ENCODE measurements at regions not wholly inside any gene's neighbourhood (a gene's known extent, or its start where the extent isn't known, plus 50 kb on each side); places are given as distances from the start of the nearest gene placed in this dataset.
"Not testable (repeated sequence)": the region's sequence is repeated elsewhere in the genome, so short reads cannot be mapped to it uniquely, and the experiment has no call there.

DNA sequence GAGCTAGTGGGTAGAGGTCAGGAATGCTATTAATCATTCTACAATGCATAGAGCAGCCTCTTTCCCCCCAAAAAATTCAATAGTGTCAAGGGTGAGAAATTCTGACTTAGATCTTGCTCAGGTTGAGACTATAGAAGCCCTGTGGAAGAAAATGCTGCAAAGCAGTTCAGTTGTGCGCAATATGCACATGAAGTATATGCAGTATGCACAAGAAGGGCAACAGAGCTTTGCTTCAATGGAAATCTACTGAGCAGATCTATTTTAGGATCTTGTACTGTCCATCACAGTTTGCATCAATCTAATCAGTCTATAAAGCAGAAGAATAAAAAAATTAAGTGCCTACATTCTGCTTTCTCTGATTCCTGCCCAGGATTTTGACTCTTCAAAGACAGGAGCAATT, 225.8 kb upstream of the STEAP1 start:
- no peak for DNase-seq

DNA sequence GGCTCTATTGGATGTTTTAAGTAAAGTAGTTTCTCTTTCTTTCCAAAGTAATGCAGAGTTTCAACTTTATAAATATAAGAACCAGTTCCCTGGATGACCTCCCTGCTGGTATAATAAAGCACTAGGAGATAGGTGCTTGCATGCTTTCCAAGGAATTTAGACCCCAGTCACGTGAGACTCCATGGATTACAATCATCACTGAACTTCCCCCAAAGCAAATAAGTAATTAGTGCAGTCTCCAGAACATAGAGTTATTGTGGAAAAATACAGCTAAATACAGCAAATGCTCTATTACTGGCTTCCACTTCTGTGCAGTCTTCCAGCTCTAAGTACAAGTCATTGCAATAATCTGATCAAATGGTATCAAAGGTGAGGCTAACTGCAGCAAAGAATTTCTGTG, 220.2 kb upstream of the STEAP1 start:
- no peak for DNase-seq

DNA sequence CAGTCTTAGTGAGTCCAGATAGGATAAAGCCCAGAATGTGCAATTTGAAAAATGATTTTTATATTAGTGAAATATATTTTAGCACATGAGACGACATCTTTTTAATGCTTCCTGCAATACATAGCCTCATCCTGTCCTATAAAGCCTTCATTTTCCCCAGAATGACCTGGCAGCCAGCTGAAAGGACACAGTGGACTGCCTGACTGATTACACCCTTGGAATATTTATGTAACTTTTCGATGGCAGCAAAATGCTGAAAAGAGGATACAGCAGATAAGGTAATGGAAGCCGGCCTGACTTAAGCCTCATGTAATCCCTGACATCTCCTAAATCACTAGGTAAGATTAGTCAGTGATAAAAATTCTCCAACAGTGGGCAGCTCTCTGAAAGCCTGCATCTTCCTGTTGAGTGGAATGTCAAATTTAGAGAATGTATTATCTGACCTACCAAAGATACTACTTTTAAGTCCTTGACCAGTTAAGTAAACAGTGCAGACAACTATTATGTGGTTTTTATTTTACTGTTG, 210.7 kb upstream of the STEAP1 start:
- DNase-seq: no peak

DNA sequence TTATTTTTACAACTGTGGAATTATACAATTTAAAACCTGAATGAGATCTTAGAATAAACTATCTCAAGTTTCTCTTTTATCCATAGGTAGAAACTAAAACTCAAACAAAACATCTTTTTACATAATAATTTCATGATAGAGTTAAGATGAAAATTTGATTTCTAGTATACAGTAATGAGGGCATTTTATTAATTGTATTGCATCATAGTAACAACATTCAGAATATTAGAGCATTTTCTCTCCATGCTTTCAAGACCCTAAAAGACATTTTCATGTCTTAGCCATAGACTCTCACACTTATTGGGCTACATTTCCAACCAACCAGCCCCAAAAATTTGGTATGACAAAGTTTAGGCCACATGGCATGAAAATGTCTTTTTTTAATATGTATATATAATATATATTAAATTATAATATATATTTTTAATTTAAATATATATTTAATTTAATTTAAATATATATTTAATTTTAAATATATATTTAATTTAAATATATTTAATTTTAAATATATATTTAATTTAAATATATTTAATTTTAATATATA, 195.7 kb upstream of the STEAP1 start:
- DNase-seq: no peak

DNA sequence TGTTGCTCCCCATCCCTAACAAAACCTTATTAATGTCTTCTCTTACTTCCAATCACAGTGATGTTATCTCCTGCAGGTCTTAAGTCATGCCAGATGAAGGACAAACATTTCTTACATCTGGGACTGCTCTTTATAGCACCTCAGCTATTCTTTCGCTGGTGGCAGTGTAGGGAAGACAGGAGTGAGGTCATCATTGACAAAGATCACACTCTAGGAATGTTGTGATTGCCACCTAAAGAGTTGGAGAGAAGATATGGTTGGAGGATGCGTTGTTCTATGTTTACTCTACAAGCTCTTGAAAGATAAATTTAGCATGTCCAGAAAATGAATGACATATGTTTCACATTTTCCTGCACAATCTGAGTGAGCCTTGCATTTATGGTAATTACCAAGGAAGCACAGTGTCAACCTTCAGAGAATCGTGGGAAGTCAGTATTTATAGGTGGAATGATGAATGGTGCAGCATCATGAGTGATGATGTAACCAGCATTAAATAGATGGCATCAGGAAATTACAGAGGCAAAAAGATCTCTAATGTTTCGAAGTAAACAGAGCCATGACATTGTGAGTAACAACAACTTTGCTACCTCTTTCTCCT, 188.1 kb upstream of the STEAP1 start:
- DNase-seq: no peak

DNA sequence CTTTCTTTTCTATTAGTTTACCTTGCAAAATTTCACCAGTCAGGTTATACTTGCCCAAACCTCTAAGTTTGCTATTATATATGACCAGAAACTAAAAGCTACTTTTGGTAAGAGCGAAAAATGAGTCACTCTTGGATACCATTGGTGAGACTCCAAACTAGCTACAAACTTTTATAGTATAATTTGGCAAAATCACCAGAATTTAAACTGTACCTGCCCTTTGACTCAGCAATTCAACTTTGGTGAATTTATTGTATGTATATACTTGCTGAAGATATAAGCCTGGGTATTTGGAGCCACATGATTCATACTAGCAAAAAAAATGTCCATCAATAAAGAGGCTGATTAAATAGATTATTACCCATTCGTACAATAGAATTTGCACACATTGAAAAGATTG, 178.7 kb upstream of the STEAP1 start:
- DNase-seq: no peak

DNA sequence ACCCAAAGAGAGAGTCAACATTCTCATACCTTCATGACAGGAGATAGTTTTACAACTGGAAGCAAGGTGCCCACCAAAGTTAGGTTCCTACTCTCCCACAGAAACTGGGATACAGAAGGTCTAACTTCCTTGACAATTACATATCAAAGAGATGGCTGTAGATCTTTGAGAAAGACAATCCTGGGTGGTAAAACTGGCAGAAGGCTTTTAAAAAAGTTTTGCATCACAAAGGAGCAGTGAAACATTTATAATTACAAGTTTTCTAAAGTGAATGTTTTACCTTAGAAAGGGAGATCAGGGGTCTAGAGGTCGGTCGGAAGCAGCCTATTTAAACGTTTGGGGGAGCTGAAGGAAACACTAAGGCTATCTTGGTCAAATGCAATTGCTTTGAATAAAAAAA, 166.6 kb upstream of the STEAP1 start:
- DNase-seq: no peak

DNA sequence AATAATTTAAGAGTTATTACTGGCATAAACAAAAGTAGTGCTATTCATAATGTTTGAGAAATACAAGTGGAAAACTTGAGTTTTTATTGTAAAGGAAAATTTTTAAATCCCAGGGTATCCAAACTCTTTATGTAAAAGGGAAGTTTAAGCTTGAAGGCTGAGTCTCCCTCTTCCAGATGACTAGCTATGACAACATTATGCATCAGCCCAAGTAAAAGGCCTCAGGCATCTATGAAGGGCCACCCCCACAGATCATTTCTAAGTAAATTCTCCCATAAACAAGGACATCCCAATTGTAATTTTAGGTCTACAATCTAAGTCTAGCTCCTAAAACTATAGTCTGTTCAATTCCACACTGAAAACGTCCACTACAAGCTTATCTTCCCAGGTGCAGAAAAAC, 166.2 kb upstream of the STEAP1 start:
- no peak for DNase-seq

DNA sequence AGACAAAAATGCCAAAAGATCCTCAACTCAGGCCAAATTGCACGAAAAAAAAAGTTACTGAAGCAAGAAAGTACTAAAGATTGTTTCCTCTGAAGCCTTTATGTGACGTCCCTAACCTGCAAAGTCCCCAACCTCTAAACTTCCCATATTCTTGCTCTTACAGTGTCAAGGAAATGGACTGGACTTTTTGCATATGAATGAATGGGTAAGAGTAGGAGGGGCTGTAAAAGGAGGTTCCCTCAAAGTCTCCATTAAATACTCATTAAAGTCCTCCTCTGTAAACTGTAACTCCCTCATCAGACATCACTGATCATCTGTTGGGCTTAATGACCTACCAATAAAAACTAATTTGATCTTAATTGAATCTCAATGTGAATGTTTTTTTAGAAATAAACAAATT, 164.8 kb upstream of the STEAP1 start:
- no peak for DNase-seq

DNA sequence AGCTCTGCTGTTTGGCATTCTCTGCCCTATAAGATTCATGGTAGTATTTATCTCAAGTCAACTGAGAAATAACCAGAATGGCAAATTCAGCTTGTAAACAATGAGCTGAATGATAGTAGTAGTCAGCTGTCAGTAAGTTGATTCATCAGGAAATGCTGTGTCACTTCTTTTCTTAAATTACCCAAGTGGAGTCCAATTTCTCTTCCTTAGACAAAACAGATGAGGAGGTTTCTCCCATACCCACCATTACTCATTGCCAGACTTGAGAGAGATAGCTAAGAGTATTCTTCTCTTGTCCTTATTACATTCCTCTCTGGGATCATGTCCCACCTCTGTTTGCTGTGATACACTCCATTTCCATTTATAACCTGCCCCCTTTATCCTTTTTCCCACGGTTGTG, 159.8 kb upstream of the STEAP1 start:
- peak; percentile 0 for DNase-seq

DNA sequence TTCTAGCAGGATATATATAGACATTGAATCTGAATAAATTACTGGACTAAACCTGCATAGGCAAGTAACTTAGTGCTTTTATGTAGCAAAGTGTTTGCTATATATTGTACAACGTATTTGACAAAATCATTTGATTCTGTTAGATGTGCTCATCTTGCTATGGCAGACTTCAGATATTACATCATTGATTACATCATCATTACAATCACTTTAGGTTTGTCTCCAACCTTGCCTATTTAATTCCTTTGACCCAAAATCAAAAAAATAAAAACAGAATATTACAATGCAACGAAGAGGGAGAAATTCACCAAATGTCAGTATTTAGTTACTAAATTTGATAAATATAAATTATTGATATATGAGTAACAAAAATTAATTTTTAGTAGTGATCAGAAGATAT, 155.7 kb upstream of the STEAP1 start:
- DNase-seq: no peak

DNA sequence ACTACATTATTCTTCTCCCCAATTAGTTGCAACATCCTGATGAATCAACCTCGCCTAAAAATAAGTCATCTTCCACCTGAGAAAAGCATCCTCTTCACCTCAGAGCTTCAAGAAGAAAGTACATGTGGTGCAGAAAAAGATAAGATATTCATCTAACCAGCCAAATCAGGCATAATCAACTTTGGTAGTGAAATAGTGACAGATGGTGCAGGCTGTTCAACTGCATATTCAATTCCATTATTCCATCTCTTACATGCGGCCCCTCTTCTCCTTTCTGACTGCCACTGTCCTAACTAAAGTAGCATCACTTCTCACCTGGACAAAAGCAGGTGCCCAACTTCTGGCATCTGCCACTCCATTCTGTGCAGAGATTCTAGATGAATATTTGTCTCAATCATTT, 148.4 kb upstream of the STEAP1 start:
- DNase-seq: no peak

DNA sequence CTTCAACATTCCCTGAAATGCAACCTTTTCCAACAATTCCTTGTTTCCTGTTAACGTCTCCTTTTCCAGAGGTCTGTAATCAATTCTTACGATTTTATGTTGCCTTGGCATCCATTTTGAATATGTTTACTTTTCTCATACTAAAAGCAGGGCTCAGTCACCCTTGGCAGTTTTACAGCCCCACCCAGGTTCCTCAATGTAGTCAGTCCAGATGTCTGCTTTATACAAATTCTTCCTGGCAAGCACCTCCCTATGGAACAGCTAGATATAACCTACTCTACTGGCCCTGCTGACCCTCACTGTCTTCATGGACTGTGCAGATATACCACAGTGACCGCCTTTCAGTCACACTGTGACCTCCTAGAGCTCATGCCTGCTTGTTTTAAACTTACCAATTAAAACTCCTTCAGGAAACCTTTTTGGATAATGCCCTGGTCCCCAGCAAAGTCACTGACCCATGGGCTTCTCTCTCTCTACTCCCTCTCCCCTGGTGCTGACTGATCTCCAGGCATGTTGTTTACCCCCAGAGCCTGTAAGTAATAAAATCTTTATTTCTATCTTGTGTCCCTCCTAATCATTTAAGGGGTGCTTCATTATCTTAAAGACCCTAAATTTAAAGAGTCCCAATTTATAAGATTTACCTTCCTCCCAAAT, 147.1 kb upstream of the STEAP1 start:
- no peak for DNase-seq

DNA sequence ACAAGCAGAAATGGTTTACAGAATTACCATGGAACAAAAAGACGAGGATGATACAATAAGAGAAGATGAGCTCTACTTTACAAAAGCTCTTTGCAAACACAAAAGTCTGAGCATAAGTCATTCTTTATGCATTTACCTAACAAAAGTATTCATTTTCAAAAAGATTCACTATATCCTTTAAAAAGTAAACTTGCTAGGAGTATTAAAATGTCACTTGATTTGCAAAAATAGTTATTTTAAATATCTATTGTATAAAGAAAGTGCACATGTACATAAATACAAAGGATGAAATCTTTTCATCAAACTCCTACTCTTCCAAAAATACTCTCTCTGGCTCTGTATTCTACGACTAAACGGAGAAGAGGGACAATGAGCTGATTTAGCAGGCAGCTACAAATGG, 146.4 kb upstream of the STEAP1 start:
- no peak for DNase-seq

DNA sequence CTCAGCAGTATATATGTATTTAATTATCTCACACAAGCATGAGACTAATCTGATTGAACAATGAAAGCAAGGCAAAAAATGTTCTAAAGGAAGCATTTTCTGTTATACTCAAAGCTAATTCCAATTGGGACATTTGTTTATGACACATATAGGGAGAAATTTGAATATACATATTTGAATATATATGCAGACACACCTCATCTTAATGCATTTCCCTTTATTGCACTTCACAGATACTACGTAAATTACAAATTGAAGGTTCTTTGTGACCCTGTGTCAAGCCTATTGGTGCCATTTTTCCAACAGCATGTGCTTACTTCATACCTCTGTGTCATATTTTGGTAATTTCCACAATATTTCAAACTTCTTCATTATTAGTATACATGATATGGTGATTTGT, 132.1 kb upstream of the STEAP1 start:
- no peak for DNase-seq

DNA sequence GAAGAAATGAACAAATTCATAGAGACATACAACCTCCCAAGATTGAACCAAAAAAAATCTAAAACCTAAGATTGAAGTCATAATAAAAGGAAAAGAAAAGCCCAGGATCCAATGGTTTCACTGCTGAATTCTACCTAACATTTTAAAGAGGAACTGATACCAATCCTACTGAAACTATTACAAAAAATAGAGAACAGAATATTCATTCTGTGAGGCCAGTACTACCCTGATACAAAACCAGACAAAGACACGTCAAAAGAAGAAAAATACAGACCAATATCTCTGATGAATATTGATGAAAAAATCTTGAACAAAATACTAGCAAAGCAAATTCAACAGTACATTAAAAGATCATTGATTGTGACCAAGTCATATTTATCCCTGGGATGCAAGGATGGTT, 128.5 kb upstream of the STEAP1 start:
- DNase-seq: no peak

DNA sequence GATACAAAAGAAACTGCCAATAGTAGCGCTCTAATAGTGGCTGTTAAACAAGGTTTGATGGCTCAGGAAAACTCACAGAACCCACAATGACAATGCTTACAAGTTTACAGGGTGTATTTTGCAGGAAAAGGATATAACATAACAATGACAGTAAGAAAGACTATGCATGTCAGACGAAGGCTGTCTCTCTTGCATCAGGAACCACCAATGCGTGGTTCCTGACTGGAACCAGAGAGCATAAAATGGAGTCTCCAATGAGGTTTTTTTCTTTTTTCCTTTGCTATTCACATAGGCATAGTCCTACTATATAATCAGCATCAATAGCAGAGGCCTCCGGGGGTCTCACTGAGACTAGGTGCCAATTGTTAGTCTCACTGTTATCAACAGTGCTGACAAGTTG, 120.4 kb upstream of the STEAP1 start:
- no peak for DNase-seq

DNA sequence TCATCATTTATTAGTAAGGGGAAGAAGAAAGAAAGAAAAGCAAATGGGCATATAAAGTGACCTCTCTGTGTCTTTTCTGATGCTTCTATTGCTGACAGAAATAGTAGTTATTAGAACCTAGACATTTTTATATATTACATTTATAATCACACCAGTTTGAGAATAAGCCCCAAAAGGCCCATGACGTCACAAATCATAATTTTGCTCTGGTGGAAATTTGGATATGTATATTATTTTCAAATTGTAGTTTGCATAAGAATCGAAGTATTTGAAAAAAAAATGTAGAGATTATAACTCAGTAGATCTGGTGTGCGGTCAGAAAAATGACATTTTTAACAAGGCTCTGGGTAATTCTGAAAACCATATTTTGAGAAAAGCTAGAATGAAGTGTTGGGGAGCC, 101.2 kb upstream of the STEAP1 start:
- no peak for DNase-seq

DNA sequence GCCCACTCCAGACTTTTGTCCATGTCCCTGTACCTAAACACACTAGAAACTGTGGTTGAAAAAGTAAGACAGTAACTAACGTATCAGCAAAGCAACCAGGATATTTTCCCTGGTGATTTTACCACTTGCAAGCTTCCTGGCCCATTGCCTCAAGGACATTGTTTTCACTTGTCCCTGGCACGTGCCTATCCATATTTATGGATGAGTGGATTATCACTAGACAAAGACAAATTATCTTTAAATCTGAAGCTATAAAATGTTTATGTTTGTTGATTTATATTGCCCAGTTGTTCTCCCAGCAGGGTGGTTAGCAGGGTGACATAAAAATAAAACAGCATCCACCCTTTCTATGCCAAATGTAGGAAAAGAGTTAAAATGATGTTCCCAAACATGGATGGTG, 93.2 kb upstream of the STEAP1 start:
- DNase-seq: no peak

DNA sequence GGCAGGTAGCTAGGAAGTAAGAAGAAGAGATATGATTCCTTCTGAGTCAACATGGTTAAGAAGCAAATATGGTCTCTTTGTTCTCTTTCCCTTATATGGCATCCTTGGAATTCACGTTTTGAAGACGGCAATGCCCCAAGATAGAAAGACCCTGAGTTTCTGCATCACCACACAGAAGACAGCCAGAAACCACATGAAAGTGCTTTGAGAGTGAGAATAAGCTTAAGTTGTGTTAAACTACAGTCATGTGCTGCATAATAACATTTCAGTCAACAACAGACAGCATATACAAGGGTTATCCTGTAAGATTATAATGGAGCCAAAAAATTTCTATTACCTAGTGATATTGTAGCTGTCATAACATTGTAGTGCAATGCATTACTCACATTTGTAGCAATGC, 89.9 kb upstream of the STEAP1 start:
- DNase-seq: no peak

DNA sequence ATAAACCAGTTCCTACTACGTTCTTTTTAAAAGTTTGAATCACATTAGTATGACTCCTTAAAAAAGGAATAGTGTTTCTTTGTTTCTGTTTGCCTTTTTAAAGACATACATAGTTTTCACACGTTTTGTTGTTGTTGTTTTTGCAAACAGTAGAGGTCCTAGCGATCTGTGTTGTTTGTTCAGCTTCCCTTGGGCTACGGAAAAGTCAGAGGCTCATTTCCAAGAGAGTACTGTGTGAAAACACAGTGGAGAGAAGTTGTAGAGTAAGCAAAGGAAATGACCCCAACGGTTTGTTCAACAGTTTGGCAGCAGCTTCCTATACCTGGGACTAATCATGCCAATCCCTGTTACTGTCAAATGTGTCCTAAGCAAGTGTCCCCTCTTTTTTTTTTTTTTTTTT, 87.1 kb upstream of the STEAP1 start:
- no peak for DNase-seq

DNA sequence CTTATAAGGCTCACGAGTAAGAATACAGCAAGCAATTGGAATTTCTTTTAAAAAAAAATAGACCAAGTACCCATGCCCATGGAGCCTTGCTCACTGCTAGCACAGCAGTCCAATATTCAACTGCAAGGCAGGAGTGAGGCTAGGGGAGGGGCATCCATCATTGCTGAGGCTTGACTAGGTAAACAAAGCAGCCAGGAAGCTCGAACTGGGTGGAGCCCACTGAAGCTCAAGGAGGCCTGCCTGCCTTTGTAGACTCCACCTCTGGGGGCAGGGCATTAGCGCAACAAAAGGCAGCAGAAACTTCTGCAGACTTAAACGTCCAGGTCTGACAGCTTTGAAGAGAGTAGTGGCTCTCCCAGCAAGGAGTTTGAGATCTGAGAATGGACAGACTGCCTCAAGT, 84.0 kb upstream of the STEAP1 start:
- not testable (repeated sequence) for DNase-seq

DNA sequence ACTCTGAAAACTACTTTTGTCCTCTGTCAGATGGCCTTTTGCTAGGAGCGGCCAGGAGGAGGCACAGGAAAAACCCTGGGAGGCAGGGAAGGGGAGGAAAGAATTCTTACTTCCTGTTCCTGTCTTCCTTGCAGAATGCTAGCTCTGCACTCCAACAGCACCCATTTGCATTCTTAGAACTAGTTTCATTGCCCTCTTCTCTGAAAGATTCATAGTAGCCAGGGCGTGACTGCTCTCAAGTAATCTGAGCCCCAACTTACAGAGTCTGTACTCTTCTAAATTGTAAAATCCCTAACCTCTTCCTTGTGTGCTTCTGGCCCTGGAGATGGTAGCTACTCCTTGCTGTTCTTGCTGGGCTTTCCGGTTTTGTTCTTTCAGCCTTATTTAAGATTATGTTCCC, 75.3 kb upstream of the STEAP1 start:
- DNase-seq: no peak

DNA sequence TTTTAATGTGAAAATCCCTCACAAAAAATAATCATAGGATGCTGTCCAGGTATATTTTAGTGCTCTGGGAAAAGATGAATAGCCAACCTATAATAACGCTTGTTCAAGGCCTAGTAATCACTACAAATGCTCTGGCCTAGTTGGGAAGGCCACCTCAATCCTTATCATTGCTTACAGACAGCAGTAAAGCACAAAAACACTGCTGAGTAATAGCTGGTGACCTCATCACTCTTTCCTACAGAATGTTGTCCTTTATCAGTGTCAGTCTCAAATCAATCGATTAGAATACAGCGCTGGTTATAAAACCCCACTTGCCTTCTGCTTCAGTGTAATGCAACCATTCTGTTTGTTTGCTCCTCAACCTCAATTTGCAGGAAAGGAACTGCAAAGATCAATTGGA, 72.6 kb upstream of the STEAP1 start:
- no peak for DNase-seq

DNA sequence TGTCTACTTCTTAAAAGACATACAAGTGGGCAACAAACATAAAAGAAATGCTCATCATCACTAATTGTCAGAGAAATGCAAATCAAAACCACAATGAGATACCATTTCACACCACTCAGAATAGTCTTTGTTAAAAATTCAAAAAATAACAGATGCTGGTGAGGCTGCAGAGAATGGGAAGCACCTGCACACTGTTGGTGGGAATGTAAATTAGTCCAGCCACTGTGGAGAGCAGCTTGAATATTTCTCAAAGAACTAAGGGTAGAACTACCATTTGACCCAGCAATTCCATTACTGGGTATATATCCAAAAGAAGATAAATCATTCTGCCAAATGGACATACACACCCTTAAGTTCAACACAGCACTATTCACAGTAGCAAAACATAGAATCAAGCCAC, 61.8 kb upstream of the STEAP1 start:
- no peak for DNase-seq
